ENCODE measurements at regions not wholly inside any gene's neighbourhood (a gene's known extent, or its start where the extent isn't known, plus 50 kb on each side); places are given as distances from the start of the nearest gene placed in this dataset.

GRCh38 chr7:9854605-9855004, 1119.1 kb upstream of the PHF14 start:
- no peak for DNase-seq (ENCODE audit: low read depth)

GRCh38 chr7:9856668-9857067, 1117.0 kb upstream of the PHF14 start:
- DNase-seq (ENCODE audit: low read depth) = no peak

DNA sequence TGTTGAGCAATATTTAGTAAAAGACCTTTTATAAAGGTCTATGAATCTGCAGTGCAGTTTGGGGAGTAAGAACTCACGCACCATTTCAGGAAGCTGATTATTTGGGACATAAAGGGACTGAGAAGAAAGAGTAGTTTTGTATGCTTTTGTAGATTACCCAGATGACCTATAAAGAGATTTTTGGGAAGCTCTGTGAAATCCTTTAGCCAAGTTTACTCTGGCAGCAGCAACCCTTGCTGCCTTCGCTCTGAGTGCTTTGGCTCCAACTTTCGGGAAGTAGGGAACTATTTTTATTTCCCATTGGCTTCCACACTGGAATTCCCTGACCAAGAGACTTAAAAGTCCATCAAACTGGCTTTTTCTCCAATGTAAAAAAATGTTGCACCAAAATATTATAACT, 1110.1 kb upstream of the PHF14 start:
- DNase-seq (ENCODE audit: low read depth) = no peak

GRCh38 chr7:9869151-9869550, 1104.5 kb upstream of the PHF14 start:
- DNase-seq (ENCODE audit: low read depth) = no peak

DNA sequence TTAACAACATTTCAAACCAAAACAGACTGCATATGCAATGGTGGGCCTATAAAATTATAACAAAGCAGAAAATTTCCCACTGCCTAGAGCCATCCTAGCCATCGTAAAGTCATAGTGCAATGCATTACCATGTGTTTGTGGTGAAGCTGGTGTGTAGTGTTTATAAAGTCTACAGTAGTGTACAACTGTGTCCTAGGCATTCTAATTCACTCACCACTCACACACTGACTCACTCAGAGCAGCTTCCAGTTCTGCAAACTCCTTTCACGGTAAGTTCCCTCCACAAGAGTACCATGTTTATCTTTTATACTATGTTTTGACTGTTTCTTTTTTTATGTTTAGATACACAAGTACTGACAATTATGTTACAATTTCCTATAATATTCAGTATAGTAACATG, 1104.1 kb upstream of the PHF14 start:
- no peak for DNase-seq (ENCODE audit: low read depth)

DNA sequence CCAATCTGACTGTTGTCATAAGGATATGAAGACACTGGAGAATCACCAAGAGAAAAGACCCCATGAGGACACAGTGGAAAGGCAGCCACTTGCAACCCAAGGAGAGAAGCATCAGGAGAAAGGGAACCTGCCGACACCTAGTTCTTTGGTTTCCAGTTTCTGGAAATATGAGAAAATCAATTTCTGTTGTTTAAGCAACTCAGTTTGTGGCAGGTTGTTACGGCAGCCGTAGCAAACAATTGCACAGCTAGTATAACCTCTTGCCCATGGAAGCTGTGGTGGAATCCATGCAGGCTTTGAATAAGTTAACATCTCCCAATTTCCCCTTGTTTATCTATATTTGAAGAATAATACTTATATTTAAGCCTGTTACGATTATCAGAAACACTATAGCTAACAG, 1103.0 kb upstream of the PHF14 start:
- DNase-seq (ENCODE audit: low read depth) = no peak

GRCh38 chr7:9874182-9874581, 1099.5 kb upstream of the PHF14 start:
- no peak for DNase-seq (ENCODE audit: low read depth)

DNA sequence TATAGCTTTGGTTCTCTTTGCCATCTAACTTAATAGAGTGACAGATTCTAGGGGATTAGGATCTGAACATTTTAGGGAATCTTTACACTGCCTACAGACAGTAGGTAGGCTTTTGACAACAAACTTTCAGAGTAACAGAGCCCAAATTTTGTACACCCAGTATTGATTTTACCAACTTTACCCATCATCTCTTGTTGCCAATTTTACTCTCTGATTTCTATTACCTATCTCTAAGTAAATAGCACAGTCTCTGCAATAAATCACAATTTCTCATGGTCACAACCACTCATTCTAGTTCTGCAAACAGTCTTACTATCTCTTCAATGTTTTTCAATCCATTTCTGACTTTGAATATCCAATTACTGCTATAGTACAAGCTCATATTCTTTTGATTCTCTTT, 1097.6 kb upstream of the PHF14 start:
- DNase-seq (ENCODE audit: low read depth) = no peak

GRCh38 chr7:9889554-9889953, 1084.1 kb upstream of the PHF14 start:
- no peak for DNase-seq (ENCODE audit: low read depth)

- DNase-seq (ENCODE audit: low read depth) = no peak
Measured at GRCh38 chr7:9890092-9890491, 1083.6 kb upstream of the PHF14 start.

- DNase-seq (ENCODE audit: low read depth) = no peak
Measured at GRCh38 chr7:9891056-9891455, 1082.6 kb upstream of the PHF14 start.

DNA sequence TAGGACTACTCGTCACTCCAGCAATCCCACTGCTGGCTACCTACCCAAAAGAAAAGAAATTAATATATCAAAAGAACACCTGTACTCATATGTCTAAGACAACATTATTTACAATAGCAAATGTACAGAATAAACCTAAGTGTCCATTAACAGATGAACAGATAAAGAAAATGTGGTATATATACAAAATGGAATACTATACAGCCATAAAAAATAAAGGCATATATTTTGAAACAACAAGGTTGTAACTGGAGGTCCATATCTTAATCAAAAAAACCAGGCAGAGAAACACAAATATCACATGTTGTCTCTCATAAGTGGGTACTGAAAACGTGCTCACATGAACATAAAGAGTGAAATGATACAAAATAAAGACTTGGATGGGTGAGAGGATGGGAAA, 1073.3 kb upstream of the PHF14 start:
- DNase-seq (ENCODE audit: low read depth) = no peak

- DNase-seq (ENCODE audit: low read depth) = no peak
Measured at GRCh38 chr7:9921326-9921725, 1052.3 kb upstream of the PHF14 start.

DNA sequence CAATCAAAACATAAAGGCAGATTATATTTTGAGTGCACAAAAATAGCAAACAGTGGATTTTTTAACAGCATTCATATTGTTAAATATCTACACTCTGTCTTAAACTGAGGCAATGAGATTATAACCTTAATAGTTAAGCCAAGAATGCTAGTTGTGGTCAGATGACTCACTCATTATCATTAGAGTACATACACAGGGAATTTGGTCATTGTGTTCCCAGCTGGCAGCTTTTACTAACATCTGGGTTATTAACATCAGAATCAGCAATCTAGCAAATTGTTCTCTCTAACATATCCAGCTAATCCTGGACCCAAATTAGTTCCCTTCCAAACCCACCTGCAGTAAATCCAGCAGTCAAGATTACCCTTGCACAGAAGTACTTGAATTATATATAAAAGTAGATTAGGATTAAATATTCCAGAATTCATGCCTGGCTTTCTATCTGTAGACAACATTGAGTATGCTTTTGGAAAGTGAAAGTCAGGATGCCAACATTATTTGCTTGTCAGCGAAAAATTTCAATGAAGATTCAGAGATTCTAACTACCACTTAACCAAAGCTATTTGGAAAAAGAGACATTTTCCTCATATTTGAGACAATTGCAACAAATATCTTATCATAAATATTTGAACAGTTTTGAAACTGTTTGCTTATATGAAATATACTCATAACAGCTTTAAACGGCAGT, 1035.6 kb upstream of the PHF14 start:
- no peak for DNase-seq (ENCODE audit: low read depth)

DNA sequence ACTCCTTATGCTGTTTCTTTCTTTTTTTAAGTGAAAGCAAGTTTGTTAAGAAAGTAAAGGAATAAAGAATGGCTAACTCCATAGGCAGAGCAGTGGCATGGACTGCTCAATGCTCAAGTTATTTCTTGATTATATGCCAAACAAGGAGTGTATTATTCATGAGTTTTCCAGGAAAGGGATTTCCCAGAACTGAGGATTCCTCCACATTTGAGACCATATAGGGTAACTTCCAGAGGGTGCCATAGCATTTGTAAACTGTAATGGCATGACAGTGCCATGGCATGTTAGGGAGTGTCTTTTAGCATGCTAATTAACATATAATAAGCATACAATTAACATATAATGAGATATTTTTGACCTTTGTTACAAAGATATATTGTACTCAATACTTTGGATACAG, 1034.5 kb upstream of the PHF14 start:
- DNase-seq (ENCODE audit: low read depth) = no peak

DNA sequence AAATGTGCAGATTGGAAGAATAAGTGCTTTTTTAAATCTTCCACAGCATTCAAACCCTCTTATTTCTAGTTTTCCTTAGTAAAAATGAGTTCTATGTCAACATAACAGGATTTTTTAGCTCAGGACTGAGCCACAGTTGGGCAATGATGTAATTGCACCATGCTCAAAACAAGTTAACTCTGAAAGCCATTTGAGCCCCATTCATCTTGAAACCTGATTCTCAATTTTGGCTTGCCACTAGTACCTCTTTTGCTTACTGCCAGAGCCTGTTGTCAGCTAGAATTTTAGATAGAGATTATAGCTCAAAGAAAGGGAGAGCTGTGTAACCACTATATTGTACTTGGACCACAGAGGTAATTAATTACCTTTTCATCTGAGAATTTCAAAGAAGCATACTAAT, 1028.5 kb upstream of the PHF14 start:
- DNase-seq (ENCODE audit: low read depth) = no peak

DNA sequence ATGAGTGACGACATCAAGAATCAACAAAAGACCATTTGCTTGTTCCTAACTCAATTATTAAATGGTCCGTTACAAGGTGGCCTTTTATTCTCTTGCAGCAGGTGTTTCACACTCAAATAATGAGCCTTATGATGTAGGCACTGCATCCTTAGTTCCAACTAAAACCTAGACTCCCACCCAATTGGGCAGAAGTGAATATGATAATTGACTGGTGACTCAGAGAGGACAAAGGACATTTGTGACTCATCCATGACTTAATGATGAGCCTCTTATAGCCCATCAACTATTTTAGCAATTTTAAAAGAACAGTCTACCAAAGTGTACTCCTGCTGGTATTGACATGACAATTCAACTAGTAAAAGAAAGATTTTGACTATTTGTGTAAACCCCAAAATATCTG, 1027.8 kb upstream of the PHF14 start:
- no peak for DNase-seq (ENCODE audit: low read depth)

- DNase-seq (ENCODE audit: low read depth) = no peak
Measured at GRCh38 chr7:9955138-9955537, 1018.5 kb upstream of the PHF14 start.

DNA sequence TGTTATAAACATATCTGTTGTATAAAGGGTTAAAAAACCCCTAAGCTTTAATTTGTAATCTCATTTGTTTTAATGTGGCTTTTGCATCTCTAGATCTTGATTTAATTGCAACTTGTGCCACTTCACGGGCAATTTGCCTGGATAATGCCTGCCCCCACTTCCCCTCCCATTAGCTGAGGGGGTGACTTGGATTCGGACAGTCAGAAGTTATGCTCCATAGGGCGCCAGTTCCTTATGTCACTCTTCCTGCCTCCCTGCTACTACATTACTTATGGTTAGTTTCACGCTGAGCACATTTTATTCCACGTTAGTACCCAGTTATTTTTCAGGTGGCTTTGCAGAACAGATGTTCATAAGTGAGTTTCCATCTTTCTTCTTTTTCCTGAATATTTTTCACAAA, 1015.2 kb upstream of the PHF14 start:
- DNase-seq (ENCODE audit: low read depth) = no peak

GRCh38 chr7:9960460-9960859, 1013.2 kb upstream of the PHF14 start:
- no peak for DNase-seq (ENCODE audit: low read depth)

GRCh38 chr7:9961161-9961922, 1012.3 kb upstream of the PHF14 start:
- DNase-seq (ENCODE audit: low read depth) = no peak

GRCh38 chr7:9962742-9963141, 1010.9 kb upstream of the PHF14 start:
- no peak for DNase-seq (ENCODE audit: low read depth)

DNA sequence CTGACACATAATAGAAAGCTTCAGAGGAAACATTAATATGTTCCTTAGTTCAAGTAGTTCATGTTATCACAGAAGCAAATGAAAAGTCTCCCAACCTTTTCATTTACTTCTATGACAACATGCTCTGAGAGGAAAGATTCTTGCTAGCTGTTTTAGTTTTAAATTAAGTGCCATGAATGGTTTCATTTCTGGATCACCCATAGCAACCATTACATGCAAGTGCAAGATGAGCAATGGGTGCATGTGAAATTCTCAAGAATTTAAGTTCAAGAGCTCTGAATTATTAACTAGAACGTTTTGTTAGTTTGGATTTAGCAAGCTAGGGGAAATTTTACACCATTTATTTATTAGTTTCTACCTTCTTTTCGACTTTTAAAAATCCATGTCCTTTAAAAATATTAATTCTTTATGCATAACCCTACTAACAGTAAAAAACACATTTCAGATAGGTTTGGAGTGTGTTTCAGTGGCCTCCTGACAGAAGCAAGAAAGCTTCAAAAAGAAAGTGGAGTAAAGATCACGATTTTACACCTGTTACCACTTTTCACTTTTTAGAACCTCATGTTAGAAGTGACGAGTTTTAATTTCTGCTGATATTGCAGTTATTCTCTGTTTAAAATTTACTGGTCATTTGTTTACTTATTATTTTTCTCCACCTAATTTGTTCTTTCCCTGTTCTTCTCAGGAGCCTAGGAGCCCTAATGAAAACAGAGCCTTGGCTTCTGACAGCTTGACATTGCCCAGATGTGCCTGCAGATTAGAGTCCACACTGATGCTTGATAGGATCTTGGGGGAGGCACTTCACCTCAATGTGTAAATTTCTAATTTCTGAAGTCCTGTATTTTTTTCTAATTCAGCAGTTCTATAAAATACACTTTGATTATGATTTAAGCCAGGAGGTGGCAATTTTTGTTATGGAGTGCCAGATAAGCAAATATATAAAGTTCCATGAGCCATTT, 995.3 kb upstream of the PHF14 start:
- DNase-seq (ENCODE audit: low read depth) = no peak
